IPS DF 6.9 (cell line): ENCODE measurements at regions not wholly inside any gene's neighbourhood (a gene's known extent, or its start where the extent isn't known, plus 50 kb on each side); places are given as distances from the start of the nearest gene placed in this dataset.

ENCODE experiments used
- DNase-seq: peaks from one replicate; pipeline ENCODE4 v3.0.0-alpha.2; 2013; ENCODE audit warnings: low read depth, low spot score
- H3K27ac ChIP-seq: one replicate; pipeline ENCODE4 v1.5.1; 2013; ENCODE audit warnings: low read length, control low read depth
- H3K27me3 ChIP-seq: 2 replicates; pipeline ENCODE4 v1.6.1; 2013; ENCODE audit warnings: mild to moderate bottlenecking, low read length; ENCODE audit not compliant: control insufficient read depth, insufficient read depth
- H3K36me3 ChIP-seq: 2 replicates; pipeline ENCODE4 v1.6.1; 2013; ENCODE audit warnings: low read length; ENCODE audit not compliant: control insufficient read depth, insufficient read depth
- H3K4me1 ChIP-seq: 2 replicates; pipeline ENCODE4 v1.6.1; 2013; ENCODE audit warnings: low read length; ENCODE audit not compliant: control insufficient read depth, insufficient read depth
- H3K4me3 ChIP-seq: 2 replicates; pipeline ENCODE4 v1.5.1; 2013; ENCODE audit warnings: mild to moderate bottlenecking, low read length
- H3K9me3 ChIP-seq: 2 replicates; pipeline ENCODE4 v1.6.1; 2013; ENCODE audit warnings: low read length, inconsistent platforms; ENCODE audit not compliant: control insufficient read depth, insufficient read depth
- WGBS: extraction: QIAGEN DNeasy Blood & Tissue Kit; methylation state at CpG from one replicate; pipeline ENCODE4 v1.1.7; 2013; ENCODE audit warnings: mixed read lengths, missing lambda C conversion rate; ENCODE audit not compliant: insufficient read length, insufficient coverage; 5-methylcytosine and 5-hydroxymethylcytosine counted together

GRCh38 chr4:177033632-177034031 lies 240.9 kb upstream of the VEGFC start:
- WGBS = no CpG with 5 or more reads among the region's 1 CpG
- H3K27ac ChIP-seq = no peak overlapping the region

DNA sequence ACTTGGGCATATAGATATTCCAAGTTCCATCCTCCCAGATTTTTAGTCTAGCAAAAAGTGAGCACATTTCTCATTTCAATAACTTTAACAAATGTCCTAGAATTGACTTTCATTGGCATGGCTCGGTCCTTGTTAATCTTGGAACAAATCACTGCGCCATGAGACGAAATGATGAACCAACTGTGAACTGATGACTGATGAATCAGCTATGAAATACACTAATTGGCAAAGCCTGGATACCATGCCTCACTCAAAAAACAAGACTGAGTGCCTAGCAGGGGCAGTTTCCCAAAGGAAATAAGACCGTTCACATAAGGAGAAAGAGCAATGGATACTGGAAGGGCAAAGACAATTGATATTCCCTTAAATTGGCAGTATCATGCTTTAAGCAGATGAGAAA lies 248.6 kb upstream of the VEGFC start:
- no peak overlapping the region for H3K27ac ChIP-seq
- H3K4me1 ChIP-seq = no peaks in the 10 kb centered on the region
- no peaks in the 10 kb centered on the region for H3K27me3 ChIP-seq
- no peak for DNase-seq
- H3K4me3 ChIP-seq = no peak overlapping the region
- no peaks in the 10 kb centered on the region for H3K9me3 ChIP-seq
- WGBS = no CpG with 5 or more reads among the region's 4 CpGs
- no peaks in the 10 kb centered on the region for H3K36me3 ChIP-seq

More at GRCh38 chr4:177033632-177034031, 240.9 kb upstream of the VEGFC start:
- no peaks in the 10 kb centered on the region for H3K9me3 ChIP-seq
- H3K4me3 ChIP-seq = no peak overlapping the region
- H3K27me3 ChIP-seq = no peaks in the 10 kb centered on the region
- no peaks in the 10 kb centered on the region for H3K4me1 ChIP-seq
- H3K36me3 ChIP-seq = no peaks in the 10 kb centered on the region
- DNase-seq = no peak

- H3K36me3 ChIP-seq = no peaks in the 10 kb centered on the region
- H3K9me3 ChIP-seq = no peaks in the 10 kb centered on the region
- no peak overlapping the region for H3K4me3 ChIP-seq
- WGBS = no CpG with 5 or more reads among the region's 11 CpGs
- H3K27me3 ChIP-seq = no peaks in the 10 kb centered on the region
- no peak for DNase-seq
- H3K4me1 ChIP-seq = no peaks in the 10 kb centered on the region
- H3K27ac ChIP-seq = no peak overlapping the region
Observed at GRCh38 chr4:177047070-177047850, 254.5 kb upstream of the VEGFC start.

GRCh38 chr4:177047851-177048174 lies 255.1 kb upstream of the VEGFC start:
- H3K27me3 ChIP-seq = no peaks in the 10 kb centered on the region
- no CpG with 5 or more reads among the region's 1 CpG for WGBS
- H3K4me3 ChIP-seq = no peak overlapping the region
- no peak for DNase-seq
- no peak overlapping the region for H3K27ac ChIP-seq
- no peaks in the 10 kb centered on the region for H3K9me3 ChIP-seq
- H3K36me3 ChIP-seq = no peaks in the 10 kb centered on the region
- no peaks in the 10 kb centered on the region for H3K4me1 ChIP-seq

DNA sequence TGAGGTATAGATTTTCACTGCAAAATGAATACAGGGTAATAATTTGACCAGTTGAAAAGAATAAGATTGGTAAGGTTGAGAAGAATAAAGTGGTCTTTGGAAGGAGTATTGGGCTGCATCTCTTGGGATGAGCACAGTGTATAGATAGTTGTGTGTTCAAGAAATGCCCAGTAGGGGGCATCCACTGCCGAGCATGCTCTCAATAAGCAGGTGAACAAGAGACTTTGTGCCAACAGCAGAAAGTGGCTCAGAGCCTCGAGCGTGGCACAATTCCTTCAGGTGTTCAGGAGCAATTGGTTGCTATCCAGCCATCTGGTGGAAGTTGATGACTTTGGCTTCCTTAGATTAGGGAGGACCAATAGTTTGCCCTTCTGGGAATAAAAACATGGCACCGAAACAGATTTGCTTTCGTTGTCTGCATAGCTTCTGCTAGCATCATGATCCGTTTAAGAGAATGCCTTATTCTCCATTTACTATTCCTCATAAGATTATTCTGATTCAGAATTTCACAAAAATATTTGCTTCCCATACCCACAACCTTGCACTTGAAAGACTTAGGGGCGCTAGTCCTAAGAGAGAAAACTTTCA lies 258.1 kb upstream of the NEIL3 start:
- Histone ChIP-seq H3K27me3 (no peaks in the 10 kb centered on the region), H3K9me3 (no peaks in the 10 kb centered on the region), H3K27ac (no peak overlapping the region), H3K4me1 (no peaks in the 10 kb centered on the region), H3K4me3 (no peak overlapping the region), H3K36me3 (no peaks in the 10 kb centered on the region)
- no CpG with 5 or more reads among the region's 7 CpGs for WGBS
- peak; percentile 54 for DNase-seq

GRCh38 chr4:177052211-177052934 lies 257.3 kb upstream of the NEIL3 start:
- WGBS = no CpG with 5 or more reads among the region's 4 CpGs
- DNase-seq = no peak
- Histone ChIP-seq H3K27me3 (no peaks in the 10 kb centered on the region), H3K4me3 (no peak overlapping the region), H3K36me3 (no peaks in the 10 kb centered on the region), H3K9me3 (no peaks in the 10 kb centered on the region), H3K27ac (no peak overlapping the region), H3K4me1 (no peaks in the 10 kb centered on the region)

- no CpG with 5 or more reads among the region's 2 CpGs for WGBS
- Histone ChIP-seq H3K4me1 (no peaks in the 10 kb centered on the region), H3K9me3 (no peaks in the 10 kb centered on the region), H3K36me3 (no peaks in the 10 kb centered on the region), H3K4me3 (no peak overlapping the region), H3K27me3 (no peaks in the 10 kb centered on the region), H3K27ac (no peak overlapping the region)
- no peak for DNase-seq
Observed at GRCh38 chr4:177057186-177057585, 252.5 kb upstream of the NEIL3 start.

DNA sequence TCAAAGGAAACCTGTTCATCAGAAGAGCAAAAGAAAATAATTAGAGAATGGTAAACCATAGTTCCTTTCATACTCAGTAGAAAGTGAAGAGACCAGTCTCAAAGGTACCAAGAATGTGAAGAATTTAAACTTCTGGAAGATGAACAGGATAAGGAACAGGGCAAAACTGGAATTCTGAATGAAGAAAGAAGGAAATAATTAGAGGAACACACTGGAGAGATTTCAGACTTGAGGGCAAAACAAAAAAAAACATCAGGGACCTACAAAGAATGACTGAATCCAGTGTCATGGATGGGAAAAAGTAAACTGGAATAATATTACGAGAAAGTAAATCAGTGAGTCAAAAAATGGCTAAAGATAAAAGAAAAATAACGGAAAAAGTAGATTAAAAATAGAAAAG lies 245.6 kb upstream of the NEIL3 start:
- DNase-seq = no peak
- Histone ChIP-seq H3K9me3 (no peaks in the 10 kb centered on the region), H3K27ac (no peak overlapping the region), H3K27me3 (no peaks in the 10 kb centered on the region), H3K36me3 (no peaks in the 10 kb centered on the region), H3K4me3 (no peak overlapping the region), H3K4me1 (no peaks in the 10 kb centered on the region; the same call in 1 of the 2 replicates)
- 100% methylated on average over 2 of the region's 2 CpGs for WGBS

GRCh38 chr4:177064729-177065394 lies 244.8 kb upstream of the NEIL3 start:
- no peak overlapping the region for H3K4me3 ChIP-seq
- H3K36me3 ChIP-seq = no peaks in the 10 kb centered on the region
- H3K27ac ChIP-seq = no peak overlapping the region
- no peaks in the 10 kb centered on the region; the same call in 1 of the 2 replicates for H3K4me1 ChIP-seq
- no CpG with 5 or more reads among the region's 5 CpGs for WGBS
- H3K27me3 ChIP-seq = no peaks in the 10 kb centered on the region
- DNase-seq = no peak
- no peaks in the 10 kb centered on the region for H3K9me3 ChIP-seq

GRCh38 chr4:177066746-177067145 lies 242.9 kb upstream of the NEIL3 start:
- no peaks in the 10 kb centered on the region for H3K9me3 ChIP-seq
- no peak overlapping the region for H3K27ac ChIP-seq
- no peak overlapping the region for H3K4me3 ChIP-seq
- no peaks in the 10 kb centered on the region for H3K27me3 ChIP-seq
- WGBS = no CpG with 5 or more reads among the region's 1 CpG
- no peak for DNase-seq
- H3K36me3 ChIP-seq = no peaks in the 10 kb centered on the region
- H3K4me1 ChIP-seq = no peaks in the 10 kb centered on the region; the same call in 1 of the 2 replicates
